GM18517 (cell line): ENCODE measurements at regions not wholly inside any gene's neighbourhood (a gene's known extent, or its start where the extent isn't known, plus 50 kb on each side); places are given as distances from the start of the nearest gene placed in this dataset.

Experiments used
- ATAC-seq: cut with Tn5 transposase; IDR thresholded peaks from one replicate; pipeline ENCODE4 v1.9.1; 2021; ENCODE audit warnings: mild to moderate bottlenecking, moderate library complexity; ENCODE audit not compliant: unreplicated experiment

DNA sequence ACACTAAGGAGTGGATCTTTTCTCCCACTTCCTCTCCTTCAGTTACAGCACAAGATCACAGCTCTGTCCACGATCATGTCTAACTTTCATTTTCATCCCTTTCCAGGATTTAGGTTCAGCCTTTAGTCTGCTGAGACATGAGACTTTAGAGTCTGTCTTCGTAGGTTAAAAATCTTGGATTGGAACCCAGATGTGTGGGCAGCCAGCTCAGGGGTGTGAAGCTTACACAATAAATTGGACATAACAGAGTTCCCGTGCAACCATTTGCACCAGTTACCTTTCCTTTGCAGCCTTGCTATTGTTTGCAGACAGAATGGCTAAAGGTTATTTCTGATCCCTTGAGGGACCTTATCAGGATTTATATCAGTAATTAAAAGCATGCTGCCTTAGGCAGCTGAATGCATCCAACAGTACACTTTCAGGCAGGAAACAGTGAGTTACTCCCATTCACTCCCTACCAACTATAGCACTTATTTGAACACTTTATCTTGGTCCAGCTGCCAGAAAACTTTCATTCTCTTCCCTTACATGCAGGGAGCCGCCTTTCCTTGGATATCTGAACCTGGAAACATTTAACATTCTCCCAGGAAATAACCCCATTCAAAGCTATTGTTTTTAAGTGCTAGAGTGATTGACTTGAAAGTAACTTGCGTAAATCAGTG lies 87.3 kb downstream of the TMEM100 start:
- no peak for ATAC-seq

DNA sequence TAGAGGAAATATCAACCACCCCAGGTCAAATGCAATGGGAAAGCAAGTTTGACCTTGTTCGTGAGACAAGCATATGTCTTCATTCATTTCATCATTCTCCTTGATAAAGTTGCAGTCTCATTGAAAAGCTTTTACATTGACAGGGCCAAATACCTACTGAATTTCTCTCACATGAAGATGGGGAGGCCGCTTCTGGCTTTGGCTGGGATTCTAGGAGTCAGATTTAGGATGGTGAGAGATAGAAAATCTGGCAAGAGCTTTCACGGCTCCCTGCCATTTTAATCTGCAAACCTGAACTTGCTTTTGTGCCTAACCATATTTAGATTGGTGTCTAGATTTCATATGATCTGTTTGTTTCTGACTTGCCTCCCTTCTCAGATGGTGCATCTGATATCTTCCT lies 88.0 kb downstream of the TMEM100 start:
- no peak for ATAC-seq

DNA sequence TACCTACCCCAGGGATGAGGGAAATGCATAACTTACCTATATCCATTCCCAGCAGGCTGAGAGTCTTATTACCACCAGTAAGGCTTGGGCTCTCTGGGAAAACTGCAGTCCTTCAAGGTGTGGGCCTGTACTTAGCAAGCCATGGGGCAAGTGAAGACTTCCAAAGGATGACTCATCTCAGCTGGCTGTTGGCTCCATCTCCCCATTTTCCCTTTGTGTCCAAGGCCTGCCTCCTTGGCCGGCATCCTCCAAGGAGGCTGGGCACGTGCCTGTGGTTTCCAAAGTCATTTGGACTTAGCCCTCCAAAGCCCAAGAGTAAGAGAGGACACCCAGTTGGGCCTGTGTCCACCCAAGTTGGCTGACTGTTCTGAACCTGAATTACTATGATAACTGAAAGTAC lies 89.8 kb downstream of the TMEM100 start:
- ATAC-seq, result no peak

DNA sequence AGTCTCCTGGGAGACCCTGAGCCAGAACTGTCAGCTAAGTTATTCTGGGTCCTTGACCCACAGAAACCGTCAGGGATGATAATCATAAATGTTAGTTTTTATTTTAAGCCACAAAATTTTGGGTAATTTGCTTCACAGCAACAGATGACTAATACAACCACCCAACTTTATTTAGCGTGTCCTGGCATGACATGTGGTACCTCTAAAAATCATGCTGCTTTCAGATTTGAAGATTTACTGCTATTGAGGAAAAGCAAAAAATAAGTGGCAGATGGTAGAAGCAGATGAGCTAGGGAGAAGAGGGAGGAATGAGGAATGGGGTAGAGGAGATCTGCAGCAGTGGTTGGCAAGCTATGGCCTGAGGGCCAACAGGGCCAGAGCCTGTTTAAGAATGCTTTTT lies 90.4 kb downstream of the TMEM100 start:
- no peak for ATAC-seq

DNA sequence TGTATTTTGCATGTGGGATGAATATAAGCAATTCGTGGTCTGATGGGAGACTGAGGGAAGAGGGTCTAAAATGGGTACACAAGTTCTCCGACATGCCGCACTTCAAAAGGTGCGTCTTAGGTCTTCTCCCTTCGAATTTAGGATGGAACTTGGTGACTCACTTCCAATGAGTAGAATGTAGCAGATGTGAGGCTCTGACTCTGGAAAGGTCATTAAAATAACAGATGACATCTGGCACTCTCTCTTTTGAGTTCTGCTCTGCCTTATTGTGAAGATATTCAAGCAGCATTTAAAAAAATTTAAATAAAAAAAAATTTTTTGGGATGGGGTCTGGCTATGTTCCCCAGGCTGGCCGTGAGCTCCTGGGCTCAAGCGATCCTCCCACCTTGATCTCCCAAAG lies 92.7 kb downstream of the TMEM100 start:
- ATAC-seq, result no peak

DNA sequence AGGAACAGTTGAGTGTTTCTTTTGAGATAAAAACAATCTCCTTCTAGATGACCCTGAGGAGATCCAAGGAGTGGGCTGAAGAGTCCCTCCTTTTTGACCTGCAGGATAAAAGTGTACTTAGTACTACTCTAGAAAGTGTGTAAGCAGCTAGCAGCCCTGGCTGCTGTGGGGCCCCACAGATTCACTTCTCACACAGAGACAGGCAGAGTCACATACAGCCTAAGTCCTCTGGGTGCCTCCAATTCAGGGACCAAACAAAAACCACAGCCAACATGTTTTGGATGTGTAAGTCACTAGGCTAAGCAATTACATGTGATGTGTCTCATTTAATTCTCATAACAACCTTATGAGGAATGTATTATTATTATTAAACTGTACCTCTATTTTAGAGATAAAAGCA lies 97.1 kb downstream of the TMEM100 start:
- no peak for ATAC-seq

DNA sequence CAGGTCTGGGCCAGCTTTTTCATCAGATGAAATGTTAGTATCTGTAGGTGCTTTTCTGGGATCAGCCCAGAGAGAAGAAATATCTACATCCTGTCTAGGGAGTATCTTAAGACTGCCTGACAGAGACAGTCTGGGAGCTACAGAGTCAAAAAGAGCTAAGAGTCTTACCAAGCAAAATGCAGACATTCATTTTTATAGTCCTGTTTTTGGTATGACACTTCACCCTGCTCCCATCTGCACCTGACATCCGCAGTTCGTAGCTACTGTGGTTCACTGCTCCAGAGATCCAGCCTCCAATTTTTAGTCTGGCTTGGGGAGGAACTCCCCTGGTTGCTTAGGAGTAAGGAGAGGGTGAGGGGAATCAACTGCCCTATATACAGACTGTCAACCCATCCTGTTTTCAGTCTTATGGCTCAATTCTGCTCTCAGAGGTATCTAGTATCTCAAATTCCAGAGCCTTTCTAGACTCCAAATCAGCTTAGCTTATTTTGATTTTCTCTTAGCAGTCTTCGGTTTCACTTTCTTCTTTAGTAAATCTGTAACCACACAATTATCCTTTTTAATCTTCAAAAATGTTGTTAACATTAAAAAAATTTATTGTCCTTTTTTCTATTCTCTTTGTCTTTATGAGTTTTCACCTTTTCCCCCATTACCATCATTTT lies 97.8 kb downstream of the TMEM100 start:
- no peak for ATAC-seq

DNA sequence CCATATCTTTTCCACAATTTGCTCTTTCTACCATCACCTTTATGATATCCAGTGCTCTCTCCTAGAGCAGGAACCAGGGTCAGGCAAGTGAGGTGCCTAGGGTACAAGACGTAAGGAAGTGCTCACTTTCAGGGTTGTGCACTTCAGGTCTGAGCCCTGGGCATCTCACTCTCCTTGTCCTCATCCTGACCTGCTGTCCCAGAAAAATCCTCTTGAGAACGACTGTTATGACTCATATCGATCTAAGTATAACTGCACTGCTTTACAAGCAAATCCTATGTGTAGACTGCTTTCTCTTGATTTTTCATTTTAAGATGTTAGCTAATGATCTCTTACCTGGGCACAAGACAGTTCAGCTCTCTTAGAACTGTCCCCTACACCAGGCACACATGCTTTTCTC lies 100.1 kb downstream of the TMEM100 start:
- ATAC-seq, result no peak

DNA sequence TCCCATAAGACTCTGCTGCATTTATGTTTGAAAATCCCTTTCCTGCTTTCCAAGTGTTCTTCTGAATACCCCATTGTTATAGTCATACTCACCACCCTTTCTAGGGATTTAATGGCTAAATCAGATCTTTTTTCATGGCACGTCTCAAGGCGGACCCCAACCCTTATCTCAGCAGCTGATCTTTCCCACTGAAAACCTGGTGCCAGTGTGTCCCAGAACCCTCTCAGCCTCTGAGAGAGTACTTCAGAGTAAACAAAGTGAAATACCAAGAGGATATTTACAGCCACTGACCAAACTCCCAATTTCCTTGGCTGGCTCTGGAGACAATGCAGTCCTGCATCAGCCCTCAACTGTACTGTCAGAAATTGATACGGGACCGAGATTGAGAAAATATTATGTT lies 101.7 kb downstream of the TMEM100 start:
- ATAC-seq, result no peak

DNA sequence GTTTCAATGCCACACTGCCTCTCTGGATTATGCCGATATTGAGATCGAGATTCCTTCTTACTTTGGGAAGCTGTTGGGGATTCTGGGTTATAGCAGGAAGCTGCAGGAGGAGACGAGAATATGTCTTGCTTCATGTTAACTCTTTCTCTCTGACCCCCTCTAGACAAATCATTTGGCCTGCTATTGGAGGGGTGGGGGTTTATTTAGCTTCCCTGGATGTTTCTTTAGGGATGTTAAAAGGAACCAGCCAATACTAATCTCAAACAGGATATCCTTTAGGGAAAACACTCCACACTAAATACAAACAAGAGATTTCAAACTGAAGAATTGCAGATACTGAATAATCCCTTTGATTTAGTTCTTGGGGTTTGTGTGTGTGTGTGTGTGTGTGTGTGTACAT lies 102.6 kb downstream of the TMEM100 start:
- ATAC-seq, result no peak

DNA sequence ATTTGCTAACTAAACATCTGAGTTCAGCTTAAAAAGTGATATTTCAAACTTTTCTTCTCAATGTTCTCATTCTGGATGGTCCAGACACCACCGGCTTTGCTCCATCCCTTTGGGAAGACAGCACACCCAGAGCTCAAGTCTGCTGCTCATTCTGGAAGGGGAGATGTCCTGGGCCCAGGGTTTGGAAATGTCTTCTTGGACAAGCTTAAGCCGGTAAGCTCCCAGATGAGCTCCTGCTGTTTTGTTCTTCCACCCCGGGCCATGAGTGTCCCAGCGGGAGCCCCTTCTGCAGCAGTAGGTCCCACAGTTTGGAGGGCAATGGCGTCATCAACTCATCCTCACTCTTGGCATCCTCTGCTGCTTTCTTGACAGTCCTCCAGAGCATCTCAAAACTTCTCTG lies 105.2 kb downstream of the TMEM100 start:
- ATAC-seq, result no peak

DNA sequence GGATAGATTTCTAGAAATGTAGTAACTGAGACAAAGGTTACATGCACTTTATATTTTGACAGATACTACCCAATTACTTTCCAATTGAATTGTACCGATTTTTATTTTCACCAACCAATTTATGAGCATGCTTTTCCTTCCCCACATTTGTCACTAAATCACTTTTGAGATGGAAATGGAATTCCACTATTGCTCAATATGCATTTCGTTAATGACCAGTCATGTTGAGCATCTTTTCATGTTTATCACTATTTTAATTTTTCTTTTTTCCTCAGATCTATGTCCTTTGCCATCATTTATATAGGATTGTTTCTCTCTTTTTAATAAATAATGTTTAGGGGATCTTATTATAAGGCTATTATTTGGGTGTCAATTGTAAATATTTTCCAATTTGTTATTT lies 102.8 kb upstream of the SMIM36 start:
- ATAC-seq, result no peak

DNA sequence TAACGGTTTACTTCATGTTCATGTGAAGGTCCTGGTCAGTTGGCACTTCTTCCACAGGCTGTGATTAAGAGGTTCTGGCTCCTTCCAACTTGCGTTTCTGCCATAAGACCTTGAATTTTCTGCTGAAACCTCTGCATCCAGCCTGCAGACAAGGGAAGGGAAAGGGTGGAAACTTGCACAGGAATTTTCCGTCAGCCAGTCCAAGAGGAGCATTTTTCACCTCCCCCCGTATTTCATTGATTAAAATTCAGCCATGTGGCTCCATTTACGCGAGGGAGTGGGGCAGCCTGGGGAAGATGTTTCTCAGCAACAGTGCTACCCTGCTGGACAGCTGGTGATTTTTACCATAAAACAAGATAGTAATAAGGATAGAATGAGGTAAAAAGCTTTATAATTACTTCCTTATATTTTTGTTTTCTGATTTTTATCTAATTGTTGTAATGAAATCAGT lies 101.5 kb upstream of the SMIM36 start:
- ATAC-seq, result no peak

DNA sequence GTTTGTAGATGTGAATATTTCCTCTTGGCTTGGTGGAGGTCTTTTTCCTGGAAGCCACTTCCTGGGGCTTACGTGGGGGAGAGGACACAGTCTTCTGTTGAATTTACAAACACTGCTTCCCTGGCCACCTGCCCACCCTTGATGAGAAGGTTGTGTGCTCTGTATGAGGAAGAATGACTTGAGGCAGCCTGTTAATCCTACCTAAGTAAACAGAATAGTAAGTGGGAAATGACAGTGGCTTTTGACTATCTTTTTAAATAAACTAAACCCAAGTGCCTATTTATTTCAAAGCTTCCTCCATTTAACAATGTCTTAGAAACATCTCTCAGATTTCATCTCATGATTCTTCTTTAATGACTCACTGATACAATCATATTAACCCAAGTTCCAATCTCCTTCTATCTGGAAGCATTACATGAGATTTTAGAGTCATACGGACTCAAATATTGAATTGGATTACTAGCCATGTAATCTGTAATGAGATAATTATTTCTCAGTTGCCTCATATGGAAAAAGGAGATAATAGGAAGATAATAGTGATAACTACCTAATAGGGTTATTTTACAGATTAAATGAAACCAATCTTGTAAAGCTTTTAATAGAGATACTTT lies 96.6 kb upstream of the SMIM36 start:
- ATAC-seq, result no peak

DNA sequence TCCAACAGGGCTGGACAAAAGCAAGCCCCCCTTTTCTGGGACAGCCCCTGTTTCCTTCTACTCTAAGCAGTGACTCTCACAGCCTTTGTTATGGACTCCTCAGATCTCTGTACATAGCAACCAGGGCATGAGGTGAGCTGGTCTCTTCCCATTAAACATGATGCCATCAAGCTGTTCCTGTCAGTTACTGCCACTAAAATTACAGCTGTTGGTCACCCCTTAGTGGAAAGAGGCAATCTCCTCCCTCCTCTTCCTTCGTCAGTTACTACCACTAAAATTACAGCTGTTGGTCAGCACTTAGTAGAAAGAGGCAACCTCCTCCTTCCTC lies 95.2 kb upstream of the SMIM36 start:
- no peak for ATAC-seq

DNA sequence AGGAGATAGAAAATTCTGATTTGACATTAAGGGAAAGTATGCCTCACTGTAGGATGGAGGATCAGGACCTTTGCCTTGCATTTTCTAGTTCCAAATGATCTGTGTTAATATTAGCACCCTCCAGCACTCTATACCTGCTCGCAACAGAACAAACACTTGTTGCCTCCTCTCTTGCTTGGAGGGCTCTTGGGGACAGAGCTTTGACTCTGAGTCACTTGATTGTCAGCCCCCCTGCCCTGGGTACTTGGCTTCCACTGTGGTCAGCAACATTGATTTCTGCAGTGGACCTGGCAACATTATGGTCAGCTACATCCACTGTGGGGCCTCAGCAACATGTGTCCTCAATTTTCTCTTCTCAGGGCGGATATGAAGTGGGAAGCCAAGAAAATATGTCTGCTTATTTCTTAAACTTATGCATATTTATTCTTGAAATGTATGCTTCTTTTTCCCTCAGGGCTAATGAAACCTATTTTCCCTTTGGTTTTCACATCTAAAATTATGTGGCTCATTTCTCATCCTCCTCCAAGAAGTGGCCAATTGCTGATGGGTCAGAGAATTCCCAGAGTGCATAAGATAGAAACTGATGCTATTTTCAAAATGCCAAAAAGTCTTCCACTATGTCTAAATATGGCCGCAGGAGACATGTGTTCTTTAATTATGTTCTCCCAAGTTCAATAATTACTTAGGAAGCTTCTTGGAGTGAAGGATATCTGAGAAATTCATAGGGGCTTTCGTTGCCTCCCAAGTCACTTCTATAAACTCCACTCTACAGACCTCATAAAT lies 94.6 kb upstream of the SMIM36 start:
- ATAC-seq, result no peak

DNA sequence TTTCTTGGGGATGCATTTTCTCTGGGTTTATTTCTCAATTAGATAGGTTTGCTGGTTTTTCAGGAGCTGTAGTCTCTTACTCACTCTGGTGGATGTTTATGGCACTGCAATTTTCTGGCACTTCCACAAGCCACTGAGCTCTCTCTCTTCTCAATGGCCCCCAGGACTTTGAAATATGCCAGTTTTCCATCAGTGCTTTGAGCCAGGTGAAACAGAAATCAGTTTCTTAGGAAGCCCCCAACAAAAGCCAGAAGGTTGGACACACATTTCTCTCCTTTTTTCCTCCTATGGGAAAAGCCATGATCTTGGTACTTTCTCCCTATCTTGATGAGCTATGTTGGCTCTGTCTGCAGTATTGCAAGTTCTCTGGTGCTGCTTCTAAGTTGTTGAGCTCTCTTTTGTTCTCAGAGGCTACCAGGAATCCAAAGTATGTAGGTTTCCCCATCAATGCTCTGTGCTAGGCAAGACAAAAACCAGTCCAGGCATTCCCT lies 90.7 kb upstream of the SMIM36 start:
- no peak for ATAC-seq

DNA sequence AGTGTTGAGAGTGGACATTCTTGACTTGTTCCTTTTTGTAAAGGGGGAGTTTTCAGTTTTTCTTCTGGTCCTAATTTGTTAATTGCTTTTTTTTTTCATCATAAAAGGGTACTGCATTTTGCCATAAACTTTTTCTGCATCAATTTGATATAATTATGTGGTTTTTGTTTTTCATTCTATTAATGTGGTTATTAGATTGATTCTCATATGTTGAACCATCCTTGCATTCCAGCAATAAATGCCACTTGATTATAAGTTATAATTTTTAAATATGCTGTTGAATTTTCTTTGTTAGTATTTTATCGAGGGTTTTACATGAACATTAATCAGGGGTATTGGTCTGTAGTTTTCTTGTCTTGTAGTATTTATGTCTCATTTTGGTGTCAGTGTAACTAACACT lies 87.2 kb upstream of the SMIM36 start:
- no peak for ATAC-seq

DNA sequence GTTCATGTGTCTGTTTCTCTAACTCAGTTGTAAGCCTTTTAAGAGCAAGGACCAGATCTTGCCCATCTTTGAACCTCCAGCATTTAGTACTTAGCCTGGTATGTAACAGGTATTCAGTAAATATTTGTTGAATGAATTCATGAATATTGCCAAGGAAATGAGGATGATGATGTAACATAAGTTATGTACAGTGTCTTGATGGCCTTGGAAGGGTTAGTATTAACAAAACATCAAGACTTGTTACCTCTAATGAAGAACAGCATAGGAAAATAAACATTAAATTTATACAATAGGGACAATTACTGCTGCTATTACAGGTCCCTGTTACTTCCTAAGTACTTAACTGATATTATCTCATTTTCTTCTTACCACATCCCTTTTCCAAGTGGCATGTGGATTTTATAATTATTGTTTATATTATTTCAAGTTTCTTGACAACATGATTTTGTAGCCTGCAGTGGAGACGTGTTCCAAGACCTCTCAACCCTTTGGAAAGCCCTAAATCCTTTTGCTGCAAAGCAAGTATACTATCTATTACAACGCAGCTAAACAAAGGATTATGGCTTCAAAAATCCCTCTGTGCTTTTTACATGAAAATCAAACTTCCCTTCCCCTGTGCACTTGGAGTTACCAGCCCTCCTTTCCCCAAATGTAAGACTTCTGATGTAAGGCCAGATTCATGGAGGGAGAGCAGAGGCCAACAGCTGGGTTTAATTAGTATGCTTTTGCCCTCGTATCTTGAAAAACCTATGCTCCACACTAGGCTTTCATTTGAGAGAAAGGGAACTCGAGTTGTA lies 77.4 kb upstream of the SMIM36 start:
- no peak for ATAC-seq

DNA sequence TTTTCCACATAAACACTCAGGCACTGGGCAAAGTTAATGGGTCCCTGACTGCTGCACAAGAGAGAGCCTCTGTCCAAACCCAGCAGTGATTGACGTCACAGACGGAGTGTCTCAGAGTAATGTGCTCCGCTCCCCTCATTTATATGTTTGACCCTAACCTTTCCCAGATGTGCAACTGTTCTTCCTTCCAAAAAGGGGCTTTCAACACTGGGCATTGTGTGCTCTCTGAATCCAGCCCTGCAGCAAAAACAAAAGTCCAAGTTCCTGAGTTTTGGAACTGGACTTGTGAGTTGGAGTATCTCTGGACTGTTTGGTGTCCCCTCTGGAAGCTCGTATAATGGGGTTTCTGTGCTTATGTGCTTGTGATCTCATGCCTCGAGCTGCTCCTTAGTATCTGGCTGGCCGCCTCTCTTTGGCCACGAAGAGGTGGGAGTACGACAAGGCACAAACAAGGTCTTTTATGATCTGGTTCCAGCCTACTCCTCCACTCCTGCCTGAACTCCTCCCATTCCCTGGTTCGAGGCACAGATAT lies 76.4 kb upstream of the SMIM36 start:
- ATAC-seq, result no peak

DNA sequence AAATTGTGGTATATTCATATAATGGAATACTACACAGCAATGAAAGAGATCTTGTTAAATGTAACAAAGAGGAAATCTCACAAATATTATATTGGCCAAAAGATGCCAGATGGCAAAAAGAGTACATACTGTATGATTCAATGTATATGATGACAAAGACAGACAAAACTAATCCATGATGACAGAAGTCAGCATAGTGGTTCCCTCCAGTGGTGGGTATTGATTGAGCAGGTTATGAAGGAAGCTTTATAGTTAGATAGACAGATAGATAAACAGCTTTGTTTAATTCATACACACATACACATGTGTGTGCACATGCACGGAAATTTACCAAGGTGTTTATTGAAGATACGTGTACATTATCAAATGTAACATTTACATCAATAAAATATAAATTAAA lies 74.4 kb upstream of the SMIM36 start:
- ATAC-seq, result no peak
